ENCODE measurements at regions not wholly inside any gene's neighbourhood (a gene's known extent, or its start where the extent isn't known, plus 50 kb on each side); places are given as distances from the start of the nearest gene placed in this dataset.

DNA sequence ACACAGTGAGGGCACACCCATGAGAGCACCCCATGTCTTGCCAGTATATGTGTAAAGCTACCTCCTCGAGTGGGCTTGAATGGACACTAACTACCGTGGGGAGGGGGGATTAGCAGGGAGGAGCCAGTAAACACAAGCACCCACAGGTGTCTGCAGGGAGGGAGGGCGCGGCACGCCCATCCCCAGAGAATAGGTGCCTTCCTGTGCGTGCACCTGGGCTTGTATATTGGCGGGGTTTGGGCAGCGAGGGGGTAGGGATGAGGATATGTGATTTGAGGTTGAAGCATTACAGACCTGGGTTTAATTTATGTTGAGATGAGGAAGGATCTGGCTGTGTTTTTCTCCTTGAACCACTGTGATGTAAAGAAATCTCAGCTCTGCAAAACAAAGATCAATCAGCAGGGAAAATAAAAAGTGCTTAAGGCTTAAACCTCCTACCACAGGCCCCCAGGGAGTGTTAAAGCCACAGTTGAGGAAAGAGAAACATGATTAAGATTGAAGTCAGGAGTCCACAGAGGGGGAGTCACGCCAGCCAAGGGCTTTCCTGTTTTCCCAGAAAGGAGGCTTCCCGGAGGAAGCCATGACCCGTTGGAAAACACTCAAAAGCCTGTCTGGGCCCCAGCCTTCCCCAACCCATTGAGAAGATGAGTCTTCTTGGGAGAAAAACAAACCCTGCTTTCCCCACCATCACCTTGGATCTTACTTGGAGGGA, 80.0 kb downstream of the CAMK2N1 start:
- Histone ChIP-seq H4K20me1 (ENCODE audit: control insufficient read depth, extremely low read depth, insufficient read depth, low read length) (no peaks in the 10 kb centered on the region), H3K79me2 (ENCODE audit: control insufficient read depth, insufficient read depth, low read length) (no peaks in the 10 kb centered on the region), H2AFZ (ENCODE audit: low read length) (peak overlapping the region; percentile 6), H3K27me3 (ENCODE audit: control insufficient read depth, insufficient read depth, low read length) (no peaks in the 10 kb centered on the region), H3K27ac (ENCODE audit: insufficient read depth, low read length) (peak overlapping the region; percentile 13), H3K36me3 (ENCODE audit: control insufficient read depth, insufficient read depth, low read length) (no peaks in the 10 kb centered on the region), H3K4me2 (ENCODE audit: extremely low read depth, insufficient read depth, low read length) (no peak overlapping the region), H3K4me1 (ENCODE audit: control insufficient read depth, extremely low read depth, insufficient read depth, low read length) (peaks cover 12% of the 10 kb centered on the region), H3K9ac (ENCODE audit: insufficient read depth, low read length) (no peak overlapping the region), H3K9me3 (ENCODE audit: control insufficient read depth, insufficient read depth, low read depth, low read length) (no peaks in the 10 kb centered on the region), H3K4me3 (replicated peaks in 1 of 4; ENCODE audit: control extremely low read depth in 1 of 4, insufficient read depth in 1 of 4, low read depth in 3 of 4, low read length in 4 of 4) (no peak overlapping the region)
- no peak for TF ChIP-seq EZH2 (IDR thresholded peaks at IDR 0.05; ENCODE audit: low read length, missing control alignments)
- TF ChIP-seq, protein P1, sequence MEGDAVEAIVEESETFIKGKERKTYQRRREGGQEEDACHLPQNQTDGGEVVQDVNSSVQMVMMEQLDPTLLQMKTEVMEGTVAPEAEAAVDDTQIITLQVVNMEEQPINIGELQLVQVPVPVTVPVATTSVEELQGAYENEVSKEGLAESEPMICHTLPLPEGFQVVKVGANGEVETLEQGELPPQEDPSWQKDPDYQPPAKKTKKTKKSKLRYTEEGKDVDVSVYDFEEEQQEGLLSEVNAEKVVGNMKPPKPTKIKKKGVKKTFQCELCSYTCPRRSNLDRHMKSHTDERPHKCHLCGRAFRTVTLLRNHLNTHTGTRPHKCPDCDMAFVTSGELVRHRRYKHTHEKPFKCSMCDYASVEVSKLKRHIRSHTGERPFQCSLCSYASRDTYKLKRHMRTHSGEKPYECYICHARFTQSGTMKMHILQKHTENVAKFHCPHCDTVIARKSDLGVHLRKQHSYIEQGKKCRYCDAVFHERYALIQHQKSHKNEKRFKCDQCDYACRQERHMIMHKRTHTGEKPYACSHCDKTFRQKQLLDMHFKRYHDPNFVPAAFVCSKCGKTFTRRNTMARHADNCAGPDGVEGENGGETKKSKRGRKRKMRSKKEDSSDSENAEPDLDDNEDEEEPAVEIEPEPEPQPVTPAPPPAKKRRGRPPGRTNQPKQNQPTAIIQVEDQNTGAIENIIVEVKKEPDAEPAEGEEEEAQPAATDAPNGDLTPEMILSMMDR (conservative IDR thresholded peaks at IDR 0.05 in 1 of 2, IDR thresholded peaks at IDR 0.05 in 1 of 2; ENCODE audit: low read depth in 1 of 2, low read length in 2 of 2): no peak
- peak; percentile 58 to 82 for DNase-seq (ENCODE audit: low read depth in 2 of 2)

DNA sequence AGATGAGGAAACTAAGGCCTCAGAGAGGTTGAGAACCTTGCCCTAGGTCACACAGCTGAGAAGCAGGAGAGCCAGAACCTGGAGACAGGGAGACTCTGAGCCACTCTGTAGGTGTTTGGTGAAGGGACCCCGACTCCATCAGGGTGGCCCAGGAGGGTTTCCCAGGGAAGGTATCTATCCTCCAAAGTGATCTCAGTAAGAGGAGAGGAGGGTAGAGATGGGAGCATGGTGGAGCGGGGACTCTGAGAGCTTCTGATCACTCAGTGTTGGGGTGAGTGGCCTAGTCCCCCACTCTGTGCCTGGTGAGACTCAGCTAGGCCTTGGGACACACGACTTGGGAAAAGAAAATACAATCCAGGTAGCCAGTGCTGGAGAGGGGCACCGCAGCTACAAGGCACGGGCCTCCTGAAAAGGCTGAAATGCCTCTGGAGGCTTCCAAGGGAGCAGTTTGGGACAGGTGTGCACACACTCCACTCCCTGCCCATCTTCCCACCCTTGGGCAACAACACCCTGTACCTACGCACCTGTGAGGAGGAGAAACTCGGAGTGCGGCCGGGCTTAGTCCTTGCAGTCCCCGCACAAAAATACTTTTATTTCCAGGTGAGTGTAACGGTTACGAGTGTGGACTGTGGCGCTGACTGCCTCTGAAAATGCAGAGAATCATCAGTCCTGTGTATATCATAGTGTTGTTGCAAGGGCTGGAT, 80.8 kb downstream of the CAMK2N1 start:
- DNase-seq (ENCODE audit: low read depth in 2 of 2): no peak
- Histone ChIP-seq H3K27me3 (ENCODE audit: control insufficient read depth, insufficient read depth, low read length) (peaks cover 4% of the 10 kb centered on the region), H3K4me2 (ENCODE audit: extremely low read depth, insufficient read depth, low read length) (no peak overlapping the region), H4K20me1 (ENCODE audit: control insufficient read depth, extremely low read depth, insufficient read depth, low read length) (no peaks in the 10 kb centered on the region), H3K27ac (ENCODE audit: insufficient read depth, low read length) (no peak overlapping the region), H2AFZ (ENCODE audit: low read length) (no peak overlapping the region), H3K4me3 (replicated peaks in 1 of 4; ENCODE audit: control extremely low read depth in 1 of 4, insufficient read depth in 1 of 4, low read depth in 3 of 4, low read length in 4 of 4) (no peak overlapping the region), H3K79me2 (ENCODE audit: control insufficient read depth, insufficient read depth, low read length) (no peaks in the 10 kb centered on the region), H3K9me3 (ENCODE audit: control insufficient read depth, insufficient read depth, low read depth, low read length) (no peaks in the 10 kb centered on the region), H3K4me1 (ENCODE audit: control insufficient read depth, extremely low read depth, insufficient read depth, low read length) (peaks cover 5% of the 10 kb centered on the region), H3K36me3 (ENCODE audit: control insufficient read depth, insufficient read depth, low read length) (no peaks in the 10 kb centered on the region), H3K9ac (ENCODE audit: insufficient read depth, low read length) (no peak overlapping the region)
- TF ChIP-seq EZH2 (IDR thresholded peaks at IDR 0.05; ENCODE audit: low read length, missing control alignments): no peak
- TF ChIP-seq, protein P1 (conservative IDR thresholded peaks at IDR 0.05 in 1 of 2, IDR thresholded peaks at IDR 0.05 in 1 of 2; ENCODE audit: low read depth in 1 of 2, low read length in 2 of 2): no peak

Measured in fibroblast of lung (primary cell).